ENCODE measurements at regions not wholly inside any gene's neighbourhood (a gene's known extent, or its start where the extent isn't known, plus 50 kb on each side); places are given as distances from the start of the nearest gene placed in this dataset.

GRCh38 chr20:56952258-56953047 is 314.0 kb downstream of the BMP7 start:
- WGBS, 3 donors, result 35 to 58% (median 54%) methylated on average over 19 of the region's 19 CpGs
- no peak overlapping the region for H3K27ac ChIP-seq (ENCODE audit: low read depth, low read length)

- WGBS, 3 donors, result 78 to 82% (median 79%) methylated on average over 24 of the region's 24 CpGs
- no peak overlapping the region for H3K27ac ChIP-seq (ENCODE audit: low read depth, low read length)
Observed at GRCh38 chr20:56953048-56953586, 313.3 kb downstream of the BMP7 start.

- WGBS, 3 donors, result 68 to 84% (median 82%) methylated on average over 15 of the region's 15 CpGs
- H3K27ac ChIP-seq (ENCODE audit: low read depth, low read length), result no peak overlapping the region
Observed at GRCh38 chr20:56954797-56955196, 311.6 kb downstream of the BMP7 start.

DNA sequence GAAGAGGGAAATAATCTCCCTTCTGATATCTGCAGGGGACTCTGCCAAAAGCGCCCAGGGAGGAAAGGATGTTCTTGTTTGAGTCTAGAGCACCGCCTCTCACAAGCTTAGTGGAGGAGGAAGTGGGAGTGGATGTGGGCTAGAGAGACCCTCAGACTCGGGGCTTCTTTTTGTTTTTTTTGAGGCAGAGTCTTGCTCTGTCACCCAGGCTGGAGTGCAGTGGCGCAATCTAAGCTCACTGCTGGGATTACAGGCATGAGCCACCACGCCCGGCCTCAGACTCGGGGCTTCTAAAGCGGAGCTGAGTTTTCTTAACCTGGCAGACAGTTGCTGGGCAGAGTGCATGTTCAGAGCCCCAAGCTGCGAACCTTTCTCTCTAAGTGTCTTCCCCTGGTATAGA is 310.8 kb downstream of the BMP7 start:
- WGBS, 3 donors, result 25 to 49% (median 27%) methylated on average over 9 of the region's 9 CpGs
- H3K27ac ChIP-seq (ENCODE audit: low read depth, low read length), result no peak overlapping the region

- WGBS, 3 donors, result 64 to 77% (median 77%) methylated on average over 7 of the region's 7 CpGs
- no peak overlapping the region for H3K27ac ChIP-seq (ENCODE audit: low read depth, low read length)
Observed at GRCh38 chr20:56956534-56956933, 309.9 kb downstream of the BMP7 start.

- 49 to 59% (median 59%) methylated on average over 34 of the region's 34 CpGs for WGBS, 3 donors
- H3K27ac ChIP-seq (ENCODE audit: low read depth, low read length), result no peak overlapping the region
Observed at GRCh38 chr20:56957737-56958553, 308.5 kb downstream of the BMP7 start.

DNA sequence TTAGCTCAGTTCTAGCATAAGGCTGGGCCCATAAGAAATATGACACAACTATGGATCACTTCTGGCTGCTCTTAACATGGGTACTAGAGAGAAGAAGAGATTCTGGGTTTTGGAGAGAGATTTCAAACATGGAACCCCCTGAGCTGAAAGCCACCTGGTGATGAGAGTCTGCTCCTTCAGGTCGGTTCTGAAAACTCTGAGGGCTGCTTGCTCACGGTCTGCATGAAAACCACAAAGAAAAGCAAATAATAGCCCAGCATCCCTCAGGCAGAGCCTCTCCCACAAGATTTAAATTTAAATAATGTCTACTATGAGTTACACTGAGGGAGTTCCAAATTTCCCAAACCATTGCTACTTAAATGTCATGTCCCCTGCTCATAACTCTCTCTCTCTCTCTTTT is 301.5 kb downstream of the BMP7 start:
- no peak overlapping the region for H3K27ac ChIP-seq (ENCODE audit: low read depth, low read length)
- WGBS, 3 donors, result 15 to 47% (median 44%) methylated on average over 2 of the region's 2 CpGs

DNA sequence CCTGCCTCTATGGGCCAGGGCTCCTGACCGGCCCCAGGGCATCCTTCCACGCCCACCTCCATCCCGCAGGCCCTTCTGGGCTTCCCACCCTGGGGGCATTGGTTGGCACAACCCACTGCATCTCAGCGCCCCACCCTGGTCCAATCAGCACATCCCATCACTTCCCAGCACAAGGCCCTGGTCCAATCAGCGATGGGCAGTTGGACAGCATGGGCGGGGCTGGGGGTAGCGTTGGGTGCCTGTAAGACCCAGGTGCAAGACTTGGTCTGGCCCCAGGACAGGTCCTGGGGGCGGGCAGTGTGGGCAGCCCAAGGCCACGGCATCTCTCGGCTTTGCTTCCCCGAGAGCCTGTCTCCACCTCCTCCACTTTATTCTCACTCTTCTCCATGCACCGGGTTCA is 298.5 kb downstream of the BMP7 start:
- no peak overlapping the region for H3K27ac ChIP-seq (ENCODE audit: low read depth, low read length)
- 66 to 78% (median 67%) methylated on average over 12 of the region's 12 CpGs for WGBS, 3 donors

DNA sequence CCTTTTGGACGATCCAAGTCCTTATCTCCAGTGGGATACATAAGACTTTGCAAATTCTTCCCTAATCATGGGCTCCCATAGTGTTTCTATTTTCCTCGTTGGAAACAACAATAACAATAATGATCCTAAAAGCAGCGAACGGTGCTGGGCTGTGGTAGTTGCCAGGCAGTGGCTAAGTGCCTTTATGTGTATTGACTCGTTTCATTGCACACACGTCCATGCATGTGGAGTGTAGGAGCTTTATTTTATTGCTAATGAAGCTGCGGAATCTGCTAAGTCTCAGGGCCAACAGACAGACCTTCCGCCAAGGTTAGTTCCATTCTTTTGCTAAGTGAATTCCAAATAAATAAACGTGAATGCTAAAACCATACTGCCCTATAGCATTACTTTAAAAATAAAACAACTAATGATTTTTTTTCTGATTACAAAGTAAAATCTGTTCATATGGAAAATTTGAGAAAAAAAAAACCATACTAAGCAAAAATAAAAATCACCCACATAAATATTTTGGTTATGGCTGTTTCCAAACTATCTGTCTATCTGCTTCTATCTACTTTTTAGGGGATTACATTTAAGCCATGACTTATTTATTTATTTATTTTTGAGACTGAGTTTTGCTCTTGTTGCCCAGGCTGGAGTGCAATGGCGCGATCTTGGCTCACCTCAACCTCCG is 297.9 kb downstream of the BMP7 start:
- 51 to 64% (median 52%) methylated on average over 12 of the region's 12 CpGs for WGBS, 3 donors
- H3K27ac ChIP-seq (ENCODE audit: low read depth, low read length), result no peak overlapping the region

GRCh38 chr20:56974499-56975250 is 291.8 kb downstream of the BMP7 start:
- WGBS, 3 donors, result 8 to 11% (median 10%) methylated on average over 21 of the region's 21 CpGs
- no peak overlapping the region for H3K27ac ChIP-seq (ENCODE audit: low read depth, low read length)

DNA sequence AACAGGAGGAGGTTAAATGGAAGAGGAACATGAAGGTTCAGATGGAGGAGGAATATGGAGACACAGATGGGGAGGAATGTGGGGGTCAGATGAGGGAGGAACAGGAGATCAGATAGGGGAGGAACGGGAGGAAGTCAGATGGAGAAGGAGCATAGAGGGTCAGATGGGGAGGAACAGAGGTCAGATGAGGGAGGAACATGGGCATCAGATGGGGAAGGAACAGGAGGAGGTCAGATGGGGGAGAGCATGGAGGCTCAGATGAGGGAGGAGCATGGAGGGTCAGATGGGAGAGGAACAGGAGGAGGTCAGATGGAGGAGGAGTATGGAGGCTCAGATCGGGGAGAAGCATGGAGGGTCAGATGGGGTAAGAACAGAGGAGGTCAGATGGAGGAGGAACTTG is 290.6 kb downstream of the BMP7 start:
- 61 to 84% (median 77%) methylated on average over 2 of the region's 2 CpGs for WGBS, 3 donors
- no peak overlapping the region for H3K27ac ChIP-seq (ENCODE audit: low read depth, low read length)

DNA sequence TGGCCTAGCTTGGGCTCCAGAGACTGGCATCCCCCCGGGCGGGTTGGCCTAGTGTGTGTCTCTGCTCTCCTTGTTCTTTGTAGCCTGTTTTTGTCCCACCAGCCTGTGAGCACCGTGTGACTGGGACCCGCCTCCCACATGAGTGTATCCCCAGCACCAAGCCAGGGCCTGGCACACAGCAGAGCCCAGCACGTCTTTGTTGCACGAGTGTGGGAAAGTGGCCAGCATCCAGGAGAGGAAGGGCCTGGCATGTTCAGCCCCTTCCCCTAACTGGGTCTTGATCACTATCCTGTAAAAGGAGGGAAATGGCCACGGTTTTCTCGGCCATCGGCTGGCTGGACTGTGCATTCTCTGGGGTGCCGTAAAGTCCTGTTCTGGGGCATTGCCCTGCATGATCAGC is 290.1 kb downstream of the BMP7 start:
- H3K27ac ChIP-seq (ENCODE audit: low read depth, low read length), result no peak overlapping the region
- WGBS, 3 donors, result 70 to 80% (median 75%) methylated on average over 10 of the region's 10 CpGs

GRCh38 chr20:56978475-56978874 is 288.0 kb downstream of the BMP7 start:
- no peak overlapping the region for H3K27ac ChIP-seq (ENCODE audit: low read depth, low read length)
- WGBS, 3 donors, result 63 to 80% (median 79%) methylated on average over 13 of the region's 13 CpGs

DNA sequence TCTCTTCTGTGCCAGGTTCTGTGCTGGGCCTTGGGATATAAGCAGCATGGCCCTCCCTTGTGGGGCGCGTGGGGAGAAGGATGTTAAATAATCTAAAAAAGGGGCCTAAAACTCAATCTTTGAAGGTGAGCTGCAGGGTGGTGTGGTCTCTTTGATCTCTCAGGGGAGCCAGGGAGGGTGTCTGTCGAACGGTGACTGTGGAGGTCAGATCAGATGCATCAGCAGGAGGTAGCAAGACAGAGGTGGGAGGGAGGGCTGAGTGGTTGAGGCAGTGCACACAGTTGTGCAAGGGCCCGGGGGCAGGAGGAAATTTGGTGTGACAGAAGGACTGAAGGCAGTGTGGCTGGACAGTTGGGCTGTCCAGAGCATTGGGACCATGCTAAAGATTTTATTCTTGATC is 287.3 kb downstream of the BMP7 start:
- H3K27ac ChIP-seq (ENCODE audit: low read depth, low read length), result no peak overlapping the region
- 34 to 63% (median 63%) methylated on average over 5 of the region's 5 CpGs for WGBS, 3 donors

DNA sequence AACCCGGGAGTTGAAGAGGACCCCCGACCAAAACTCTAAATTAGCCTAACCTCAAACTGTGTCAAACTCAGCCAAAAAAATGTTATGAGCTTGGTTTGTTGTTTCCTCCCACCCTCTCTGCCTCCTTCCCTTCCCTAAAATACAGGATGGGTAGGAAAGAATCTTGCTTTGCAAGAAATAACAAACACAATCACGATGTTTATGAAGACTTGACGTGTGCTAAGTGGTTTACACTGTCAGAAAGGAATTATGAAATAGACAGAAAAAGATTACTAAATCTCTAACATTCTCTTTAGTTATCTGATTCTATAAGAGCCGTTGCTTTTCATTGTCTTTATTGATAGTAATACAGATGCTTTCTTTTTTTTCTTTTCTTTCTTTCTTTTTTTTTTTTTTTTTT is 285.1 kb downstream of the BMP7 start:
- whole genome bisulfite sequencing, 3 donors, result 45 to 52% (median 50%) methylated on average over 5 of the region's 5 CpGs
- H3K27ac ChIP-seq (ENCODE audit: low read depth, low read length), result no peak overlapping the region

- H3K27ac ChIP-seq (ENCODE audit: low read depth, low read length), result no peak overlapping the region
Observed at GRCh38 chr20:56983813-56984212, 282.6 kb downstream of the BMP7 start.

DNA sequence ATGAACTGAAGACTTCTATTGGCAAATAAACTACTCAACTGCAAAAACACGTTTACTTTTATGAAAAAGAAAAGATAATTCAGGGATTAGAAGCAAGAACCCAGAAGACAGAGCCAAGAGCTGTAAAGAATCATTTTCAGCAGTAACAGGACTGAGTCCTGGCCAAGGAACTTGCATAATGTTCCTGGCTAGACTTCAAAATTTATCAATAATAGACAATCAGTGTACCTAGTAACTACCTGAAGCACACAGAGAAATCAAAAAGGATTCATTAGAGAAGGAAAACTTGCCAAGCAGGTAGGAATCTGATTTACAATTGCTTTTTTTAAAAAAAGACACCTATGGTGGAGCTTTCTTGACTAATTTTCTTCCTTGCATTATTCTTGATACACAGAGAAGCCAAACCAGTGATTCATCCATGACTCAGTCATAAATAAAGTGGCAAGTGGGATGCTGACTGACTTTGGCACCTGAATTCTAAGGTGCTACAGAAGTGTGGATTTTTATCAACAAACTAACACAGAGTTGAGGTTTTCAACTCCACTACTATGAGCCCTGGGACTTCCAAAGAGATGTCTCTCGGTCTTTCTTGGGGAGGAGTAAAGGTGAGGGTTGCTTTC is 281.3 kb downstream of the BMP7 start:
- WGBS, 3 donors, result 38 to 60% (median 56%) methylated on average over 2 of the region's 2 CpGs
- no peak overlapping the region for H3K27ac ChIP-seq (ENCODE audit: low read depth, low read length)

GRCh38 chr20:56986476-56986875 is 280.0 kb downstream of the BMP7 start:
- no peak overlapping the region for H3K27ac ChIP-seq (ENCODE audit: low read depth, low read length)
- 93 to 100% (median 97%) methylated on average over 1 of the region's 1 CpG for WGBS, 3 donors

Measured in adipose tissue (tissue), 3 donors.